GM18868 (cell line): ENCODE measurements at regions not wholly inside any gene's neighbourhood (a gene's known extent, or its start where the extent isn't known, plus 50 kb on each side); places are given as distances from the start of the nearest gene placed in this dataset.
A peak's percentile ranks its signal among the peaks of the same experiment; 100 is the strongest.
"Not testable (repeated sequence)": the region's sequence is repeated elsewhere in the genome, so short reads cannot be mapped to it uniquely, and the experiment has no call there.

Experiments
- ATAC-seq: cut with Tn5 transposase; IDR thresholded peaks from one replicate; pipeline ENCODE4 v1.9.1; 2021; ENCODE audit warnings: mild to moderate bottlenecking, moderate library complexity; ENCODE audit not compliant: unreplicated experiment

DNA sequence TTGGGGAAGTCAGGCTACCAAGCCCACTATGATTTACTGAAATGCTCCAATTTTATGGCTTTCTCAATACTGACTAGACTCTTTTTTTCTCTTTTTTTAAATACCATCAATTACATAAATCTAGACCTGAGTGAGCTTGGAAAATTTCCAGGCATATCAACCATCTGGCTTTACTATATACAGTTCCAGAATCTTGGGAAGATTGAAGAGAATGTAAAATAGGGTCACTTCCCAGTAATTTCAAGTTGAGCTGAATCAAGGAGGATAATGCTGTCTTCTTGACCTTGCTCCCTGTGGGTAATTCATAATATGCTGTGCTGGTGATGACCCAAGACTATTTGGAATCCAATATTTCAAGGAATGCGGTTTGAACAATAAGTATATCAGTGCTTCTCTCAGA lies 108.1 kb downstream of the MAP3K21 start:
- ATAC-seq = no peak

DNA sequence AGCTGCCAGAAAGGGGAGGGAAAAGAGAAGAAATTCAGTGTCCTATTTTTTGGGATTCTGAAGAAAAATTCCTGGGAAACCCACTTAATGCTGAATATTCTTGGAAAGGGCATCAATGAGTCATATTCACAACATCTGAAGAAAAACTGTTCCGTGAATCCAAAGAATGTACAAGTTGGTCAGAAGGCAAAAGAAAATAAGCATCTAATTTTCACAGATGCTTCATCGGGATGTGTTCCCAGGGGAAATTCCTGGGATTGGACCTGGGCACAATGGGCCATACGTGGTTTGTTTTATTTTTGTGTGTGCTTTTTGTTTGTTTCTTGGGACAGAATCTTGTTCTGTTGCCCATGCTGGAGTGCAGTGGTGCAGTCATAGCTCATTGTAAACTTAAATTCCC lies 112.2 kb downstream of the MAP3K21 start:
- no peak for ATAC-seq

DNA sequence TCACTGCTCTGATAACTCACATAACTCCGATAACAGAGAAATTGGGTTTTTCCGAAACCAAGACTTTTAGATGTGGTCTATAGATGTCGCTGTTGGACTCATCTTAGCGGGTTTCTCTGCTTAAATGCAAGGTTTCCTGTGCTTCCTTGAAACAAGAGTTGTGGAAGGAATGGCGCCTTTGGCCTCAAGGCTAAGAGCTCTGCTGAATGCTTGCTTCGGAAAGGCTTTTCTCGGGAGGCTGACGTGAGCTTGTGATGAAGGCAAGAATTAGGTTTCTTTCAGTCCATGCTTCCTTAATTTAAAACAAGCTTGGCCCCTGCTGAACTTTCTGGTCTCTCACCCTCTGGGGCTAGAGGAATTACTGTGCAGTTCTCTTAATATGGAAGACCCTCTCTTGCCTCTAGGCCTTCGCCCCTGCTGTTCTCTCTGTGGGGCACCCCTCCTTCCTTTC lies 113.5 kb downstream of the MAP3K21 start:
- no peak for ATAC-seq

DNA sequence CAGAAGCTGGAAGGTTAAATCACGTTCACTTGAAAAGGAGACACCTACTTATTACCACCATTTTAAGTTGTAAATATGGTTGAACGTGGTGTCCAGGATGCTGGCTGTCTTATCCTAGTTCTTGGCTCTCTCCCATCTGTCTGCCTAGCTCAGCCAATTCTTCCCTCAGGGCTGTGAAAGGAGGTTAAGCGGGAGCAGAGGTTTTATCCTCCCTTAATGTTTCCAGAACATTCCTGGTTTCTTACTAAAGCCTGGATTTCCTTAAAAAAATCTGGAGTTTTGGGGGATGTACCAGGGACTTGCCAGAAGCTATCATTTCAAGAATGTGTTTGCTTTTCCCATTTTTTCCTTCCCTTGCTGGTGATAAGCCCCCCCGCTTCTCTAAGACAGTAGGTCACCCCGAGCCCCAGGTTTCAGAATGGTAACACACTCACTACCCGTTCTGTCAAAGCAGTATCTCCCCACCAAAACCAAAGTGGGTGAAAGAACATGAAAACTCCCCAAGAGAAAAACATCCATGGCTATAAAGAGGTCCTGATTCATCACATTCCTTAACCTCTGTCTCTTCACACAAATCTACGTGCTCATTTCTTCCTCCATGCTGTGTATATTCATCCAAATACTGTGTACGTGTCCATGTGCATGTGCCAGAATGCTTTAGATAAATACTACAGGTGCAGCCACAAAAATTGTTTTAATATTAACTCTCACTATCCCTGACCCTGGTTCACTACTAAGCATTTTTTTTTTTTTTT lies 114.7 kb downstream of the MAP3K21 start:
- ATAC-seq = no peak

DNA sequence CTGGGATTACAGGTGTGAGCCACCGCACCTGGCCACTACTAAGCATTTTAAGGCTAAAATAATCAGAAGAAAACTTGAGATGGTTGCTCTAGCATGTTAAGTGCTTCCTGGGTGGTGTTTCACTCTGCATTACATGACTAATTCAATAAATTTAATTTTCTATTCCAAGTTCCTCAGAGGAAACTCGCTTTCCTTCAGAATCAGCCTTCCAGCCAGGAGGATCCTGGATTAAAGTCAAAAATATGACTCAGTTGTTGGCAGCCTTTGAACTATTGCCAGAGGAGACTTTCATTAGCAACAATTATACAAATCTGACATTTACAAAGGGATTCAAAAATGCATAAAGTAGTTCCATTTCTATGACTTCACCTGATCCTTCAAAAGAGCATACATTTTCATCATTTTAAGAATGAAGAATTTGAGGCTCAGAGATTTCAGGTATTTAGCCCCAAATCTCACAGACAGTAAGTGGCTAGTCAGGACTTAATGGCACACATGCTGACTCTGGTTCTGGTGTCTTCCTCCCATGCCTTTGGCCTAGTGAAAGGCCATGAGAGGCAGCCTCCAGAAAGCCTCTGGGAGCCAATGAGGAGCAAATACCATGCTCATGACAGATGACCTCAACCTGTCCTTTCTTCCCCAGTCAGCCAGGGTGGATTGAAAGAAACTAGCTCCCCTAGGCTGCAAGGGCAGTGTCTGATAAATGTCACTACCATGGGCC lies 115.7 kb downstream of the MAP3K21 start:
- ATAC-seq = no peak

DNA sequence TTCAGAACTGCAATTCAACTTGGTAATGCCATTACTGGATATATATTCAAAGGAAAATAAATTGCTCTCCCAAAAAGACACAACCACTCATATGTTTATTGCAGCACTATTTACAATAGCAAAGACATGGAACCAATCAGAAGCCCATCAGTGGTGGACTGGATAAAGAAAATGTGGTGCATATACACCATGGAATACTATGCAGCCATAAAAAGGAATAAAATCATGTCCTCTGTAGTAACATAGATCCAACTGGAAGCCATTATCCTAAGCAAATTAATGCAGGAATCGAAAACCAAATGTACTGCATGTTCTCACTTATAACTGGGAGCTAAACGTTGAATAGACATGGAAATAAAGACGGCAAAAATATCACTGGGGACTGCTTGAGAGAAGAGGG lies 117.0 kb downstream of the MAP3K21 start:
- no peak for ATAC-seq

DNA sequence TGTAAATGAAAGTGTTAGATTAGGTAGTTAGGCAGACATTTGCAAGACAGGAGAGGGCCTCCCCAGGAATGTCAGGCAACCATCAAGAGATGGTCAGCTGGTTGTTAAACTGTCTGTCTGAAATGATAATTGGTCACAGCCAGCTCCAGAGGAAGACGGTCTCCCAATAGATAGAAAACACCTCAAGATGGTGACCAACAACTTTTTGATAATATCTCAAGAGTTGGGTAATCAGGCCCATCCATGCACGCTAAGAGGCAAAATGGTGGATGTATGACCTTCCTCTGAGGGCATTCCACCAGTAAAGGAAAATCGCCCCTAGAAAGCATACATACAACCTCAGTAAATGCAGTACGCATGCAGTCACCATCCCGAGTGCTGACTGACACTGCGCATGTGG lies 118.2 kb downstream of the MAP3K21 start:
- ATAC-seq = no peak

DNA sequence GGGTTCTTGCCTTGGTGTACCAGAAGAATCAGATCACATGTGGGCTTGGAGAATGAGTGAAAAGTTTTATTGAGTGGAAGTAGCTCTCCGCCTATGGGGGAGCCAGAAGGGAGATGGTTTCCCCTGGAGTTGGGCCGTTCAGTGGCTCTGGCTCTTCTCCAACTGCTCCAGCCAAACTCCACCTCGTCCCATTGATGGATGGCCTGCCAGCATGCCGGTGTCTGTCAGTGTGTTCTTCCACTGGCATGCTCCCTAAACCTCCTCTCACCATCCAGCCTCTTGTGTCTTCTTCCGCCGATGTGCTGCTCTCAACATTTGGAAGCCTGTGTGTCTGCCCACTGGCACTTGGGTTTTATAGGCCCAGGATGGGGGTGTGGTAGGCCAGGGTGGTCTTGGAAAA lies 119.4 kb downstream of the MAP3K21 start:
- ATAC-seq = no peak

DNA sequence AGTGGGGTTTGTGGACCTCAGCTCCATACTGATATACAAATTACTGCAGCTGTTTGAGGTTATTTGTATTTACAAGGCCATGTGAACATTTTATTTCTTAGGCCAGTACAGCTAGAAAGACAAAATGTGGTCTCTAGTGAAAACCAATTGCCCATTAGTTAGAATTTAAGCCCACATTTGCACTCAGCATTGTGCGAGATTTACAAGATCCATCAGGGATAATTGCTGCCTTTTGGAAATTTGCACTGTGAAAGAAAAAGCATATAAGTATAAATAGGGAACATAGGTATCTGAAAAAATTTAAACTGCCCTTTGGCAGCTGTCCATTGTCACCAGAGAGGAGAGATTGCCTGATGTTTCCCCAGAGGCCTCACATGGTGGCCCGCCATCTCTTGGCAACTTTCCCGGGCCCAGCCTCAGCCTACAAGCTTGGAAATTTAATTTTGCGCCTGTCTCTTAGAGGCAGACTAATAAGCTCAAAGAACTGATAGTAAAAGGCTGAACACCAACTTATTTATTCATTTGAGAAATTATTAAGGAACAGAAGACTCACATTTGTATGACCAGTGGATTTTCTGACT lies 120.7 kb downstream of the MAP3K21 start:
- ATAC-seq = no peak

DNA sequence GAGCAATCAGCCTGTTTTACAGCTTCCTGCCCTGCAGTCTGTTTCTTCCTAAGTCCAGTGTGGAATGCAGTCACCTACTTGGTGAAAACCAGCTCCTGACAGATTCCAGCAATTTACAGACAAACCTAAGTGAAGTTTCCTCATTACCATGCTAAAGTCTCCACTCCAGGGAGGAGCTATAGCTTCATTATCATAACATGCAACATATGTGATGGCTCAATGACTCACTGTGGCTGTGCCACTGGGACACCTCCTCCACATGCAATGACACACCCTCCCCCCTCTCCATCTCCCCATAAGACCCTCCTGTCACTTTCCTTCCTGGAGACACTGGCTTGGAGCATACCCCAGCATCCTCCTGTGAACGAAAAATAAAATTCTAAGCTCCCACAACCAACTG lies 125.2 kb downstream of the MAP3K21 start:
- no peak for ATAC-seq

DNA sequence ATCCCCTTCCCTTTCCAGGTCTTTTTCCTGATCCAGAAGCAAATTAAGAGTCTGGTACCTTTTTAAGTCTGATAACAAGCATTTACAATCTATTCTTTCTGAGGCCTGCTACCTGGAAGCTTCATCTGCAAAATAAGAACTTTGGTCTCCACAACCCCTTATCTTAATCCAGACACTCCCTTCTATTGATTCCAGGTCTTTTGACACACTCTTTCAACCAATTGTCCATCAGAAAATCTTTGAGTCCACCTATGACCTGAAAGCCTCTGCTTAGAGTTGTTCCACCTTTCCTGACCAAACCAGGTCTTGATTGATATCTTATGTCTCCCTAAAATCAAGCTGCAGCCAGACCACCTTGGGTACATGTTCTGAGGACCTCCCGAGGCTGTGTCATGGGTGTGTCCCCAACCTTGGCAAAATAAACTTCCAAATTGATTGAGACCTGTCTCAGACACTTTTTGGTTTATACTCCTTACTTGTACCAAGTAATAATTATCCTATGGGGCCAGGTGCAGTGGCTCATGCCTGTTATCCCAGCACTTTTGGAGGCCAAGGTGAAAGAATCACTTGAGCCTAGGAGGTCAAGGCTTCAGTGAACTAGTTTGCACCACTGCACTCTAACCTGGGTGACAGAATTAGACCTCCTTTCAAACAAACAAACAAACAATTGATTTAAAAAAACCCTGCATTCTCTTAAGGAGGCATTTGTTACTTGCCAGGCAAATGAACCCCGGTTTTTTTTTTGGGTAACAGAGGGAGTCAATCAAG lies 126.1 kb downstream of the MAP3K21 start:
- ATAC-seq = no peak

DNA sequence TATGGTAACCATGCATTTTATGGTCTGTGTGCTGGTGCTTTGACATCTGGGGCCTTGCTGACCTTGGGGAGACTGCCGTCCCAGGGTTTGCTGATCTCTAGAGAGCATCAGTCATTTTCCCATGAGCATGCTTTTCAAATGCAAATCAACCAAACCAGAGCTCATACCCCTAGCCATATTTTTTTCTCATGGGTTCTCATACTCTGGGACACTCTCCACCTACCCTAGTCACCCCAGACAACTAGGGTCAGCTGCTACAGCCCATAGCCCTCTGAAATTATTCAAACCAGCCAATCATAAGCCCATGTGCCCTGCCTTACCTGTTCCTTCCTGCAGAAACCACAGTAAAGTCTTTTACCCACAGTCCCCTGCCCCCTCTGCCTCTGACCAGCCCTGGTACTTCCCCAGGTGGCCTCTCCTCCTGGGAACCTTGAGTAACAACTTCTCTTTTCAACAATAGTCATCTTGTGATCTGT lies 132.0 kb downstream of the MAP3K21 start:
- ATAC-seq = peak; percentile 70

DNA sequence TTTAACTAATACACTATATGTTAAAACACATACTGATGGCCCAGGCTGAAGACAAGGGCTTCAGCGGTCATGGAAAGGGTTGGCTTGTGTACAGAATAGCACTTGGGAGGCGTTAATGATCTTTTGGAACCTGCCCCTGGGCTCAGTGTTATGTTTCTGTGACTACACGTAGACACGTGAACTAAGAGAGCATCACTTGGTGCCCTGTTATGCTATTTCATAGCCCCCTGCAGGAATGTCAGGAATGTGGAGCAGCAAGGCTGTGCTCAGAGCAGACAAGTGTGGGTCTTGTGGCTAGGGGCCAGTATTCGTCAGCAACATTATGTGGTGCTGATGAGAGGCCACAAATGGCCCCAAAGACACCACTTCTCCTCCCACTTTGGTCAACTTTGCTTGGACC lies 132.4 kb downstream of the MAP3K21 start:
- no peak for ATAC-seq

DNA sequence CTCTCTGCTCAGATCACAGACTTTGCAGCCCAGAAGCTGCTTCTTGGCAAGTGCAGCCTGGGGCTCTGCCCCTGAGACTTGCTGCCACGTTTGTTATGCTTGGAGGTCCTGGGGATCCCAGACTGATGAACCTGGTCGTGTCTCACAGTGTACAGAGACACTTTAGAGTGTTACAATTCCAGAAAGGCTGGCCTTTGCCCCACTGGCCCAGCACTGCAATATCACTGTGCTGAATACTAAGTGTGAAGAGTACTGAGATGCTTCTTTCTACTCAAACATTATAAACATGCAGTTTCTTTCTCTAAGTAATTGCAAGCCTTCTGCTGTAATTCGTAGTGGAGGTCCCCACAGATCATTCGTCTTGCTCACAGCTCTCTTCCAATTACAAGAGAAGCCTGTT lies 133.2 kb downstream of the MAP3K21 start:
- no peak for ATAC-seq

DNA sequence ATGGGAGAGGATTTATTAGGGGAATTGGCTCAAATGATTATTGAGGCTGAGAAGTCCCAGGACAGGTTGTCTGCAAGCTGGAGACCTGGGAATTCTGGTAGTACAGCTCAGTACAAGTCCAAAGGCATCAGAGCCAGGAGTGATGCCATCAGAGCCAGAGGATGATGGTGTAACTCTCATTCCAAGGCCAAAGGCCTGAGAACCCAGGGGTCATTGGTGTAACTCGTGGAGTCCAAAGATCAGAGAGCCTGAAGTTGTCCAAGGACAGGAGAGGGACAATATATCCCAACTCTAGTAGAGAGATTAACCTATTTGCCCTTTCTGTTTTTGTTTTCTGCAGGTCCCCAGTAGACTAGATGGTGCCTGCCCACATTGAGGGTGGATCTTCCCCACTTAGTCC lies 134.3 kb downstream of the MAP3K21 start:
- ATAC-seq = no peak

DNA sequence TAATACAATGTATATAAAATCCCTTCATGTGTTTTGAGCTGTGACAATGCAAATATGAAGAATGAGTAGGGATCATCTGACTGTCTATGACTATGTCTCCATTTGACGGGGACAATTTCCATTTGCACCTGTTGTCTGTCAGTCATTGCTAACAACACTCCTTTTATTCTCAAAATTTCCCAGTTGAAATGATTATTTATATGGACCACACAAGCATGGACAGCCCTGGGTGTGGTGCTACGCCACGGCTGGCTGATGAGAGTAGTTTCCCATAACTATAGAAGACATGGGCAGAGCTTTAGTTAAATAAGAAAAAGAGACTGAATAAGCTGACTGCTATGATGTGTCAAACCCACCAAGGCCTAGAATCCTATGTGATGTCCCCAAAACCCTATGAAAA lies 135.8 kb downstream of the MAP3K21 start:
- ATAC-seq = no peak

DNA sequence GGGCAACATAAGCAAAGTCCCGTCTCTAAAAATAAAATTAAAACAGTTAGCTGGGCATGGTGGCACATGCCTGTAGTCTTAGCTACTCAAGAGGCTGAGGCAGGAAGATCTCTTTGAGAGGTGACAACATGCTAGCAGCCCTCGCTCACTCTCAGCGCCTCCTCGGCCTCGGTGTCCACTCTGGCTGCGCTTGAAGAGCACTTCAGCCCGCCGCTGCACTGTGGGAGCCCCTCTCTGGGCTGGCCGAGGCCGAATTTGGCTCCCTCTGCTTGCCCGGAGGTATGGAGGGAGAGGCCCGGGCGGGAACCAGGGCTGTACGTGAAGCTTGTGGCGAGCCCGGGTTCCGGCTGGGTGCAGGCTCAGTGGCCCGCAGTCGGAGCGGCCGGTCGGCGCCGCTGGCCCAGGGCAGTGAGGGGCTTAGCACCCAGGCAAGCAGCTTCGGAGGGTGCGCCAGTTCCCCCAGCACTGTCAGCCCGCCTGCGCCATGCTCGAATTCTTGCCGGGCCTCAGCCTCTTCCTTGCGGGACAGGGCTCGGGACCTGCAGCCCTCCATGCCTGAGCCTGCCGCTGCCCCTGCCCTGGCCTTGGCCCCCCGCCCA lies 138.3 kb downstream of the MAP3K21 start:
- ATAC-seq = no peak

DNA sequence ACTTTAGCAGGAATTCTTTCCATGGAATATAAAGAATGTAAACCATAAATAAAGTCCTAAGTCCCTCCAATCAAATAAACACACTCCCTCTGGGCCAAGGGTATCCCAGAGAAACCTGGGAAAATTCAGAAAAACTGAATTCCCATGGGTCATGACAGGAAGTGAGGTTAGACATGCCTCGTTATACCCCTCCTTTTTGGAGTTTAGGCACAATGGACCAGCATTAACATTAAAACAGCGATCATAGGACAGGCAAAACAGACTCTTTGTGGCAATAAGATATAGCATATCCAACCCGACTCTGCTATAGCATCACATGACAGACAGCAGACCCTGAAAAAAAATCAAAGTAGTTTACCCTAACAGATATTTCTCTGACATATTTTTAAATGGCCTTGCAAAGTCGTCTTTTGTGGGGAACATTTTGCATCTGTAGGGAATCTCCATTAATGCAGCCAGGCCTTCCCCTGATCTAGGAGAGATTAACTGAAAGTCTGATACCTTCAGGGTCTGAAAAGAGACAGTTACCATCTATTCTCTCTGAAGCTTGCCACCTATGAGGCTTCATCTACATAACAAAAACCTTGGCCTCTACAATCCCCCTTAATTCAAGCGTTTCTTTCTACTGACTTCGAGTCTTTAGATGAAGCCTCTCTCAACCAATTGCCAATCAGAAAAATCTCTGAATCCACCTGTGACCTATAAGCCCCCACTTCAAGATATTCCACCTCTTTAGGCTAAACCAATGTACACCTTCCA lies 143.0 kb upstream of the KCNK1 start:
- no peak for ATAC-seq

DNA sequence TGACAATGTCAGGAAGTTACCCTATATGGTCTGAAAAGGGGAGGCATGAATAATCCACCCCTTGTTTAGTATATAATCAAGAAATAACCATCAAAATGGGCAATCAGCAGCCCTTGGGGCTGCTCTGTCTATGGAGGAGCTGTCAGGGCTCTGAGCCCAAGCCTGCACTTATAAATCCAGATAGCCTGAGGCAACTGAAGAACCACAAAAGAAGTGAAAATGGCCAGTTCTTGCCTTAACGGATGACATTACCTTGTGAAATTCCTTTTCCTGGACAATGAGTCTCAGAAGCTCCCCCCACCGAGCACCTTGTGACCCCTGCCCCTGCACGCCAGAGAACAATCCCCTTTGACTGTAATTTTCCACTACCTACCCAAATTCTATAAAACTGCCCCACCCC lies 142.1 kb upstream of the KCNK1 start:
- not testable (repeated sequence) for ATAC-seq

DNA sequence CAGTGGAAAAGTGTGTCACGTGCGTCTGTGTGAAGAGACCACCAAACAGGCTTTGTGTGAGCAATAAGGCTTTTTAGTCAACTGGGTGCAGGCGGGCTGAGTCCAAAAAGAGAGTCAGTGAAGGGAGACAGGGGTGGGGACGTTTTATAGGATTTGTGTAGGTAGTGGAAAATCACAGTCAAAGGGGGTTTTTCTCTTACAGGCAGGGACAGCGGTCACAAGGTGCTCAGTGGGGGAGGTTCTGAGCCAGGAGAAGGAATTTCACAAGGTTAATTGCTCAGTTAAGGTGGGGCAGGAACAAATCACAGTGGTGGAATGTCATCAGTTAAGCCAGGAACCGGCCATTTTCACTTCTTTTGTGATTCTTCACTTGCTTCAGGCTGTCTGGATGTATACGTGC lies 141.1 kb upstream of the KCNK1 start:
- ATAC-seq = not testable (repeated sequence)
